NCI-H187 treated with DMSO at 0.1 percent for 48 hours (cell line): ENCODE measurements at regions not wholly inside any gene's neighbourhood (a gene's known extent, or its start where the extent isn't known, plus 50 kb on each side); places are given as distances from the start of the nearest gene placed in this dataset.

Experiments used
- DNase-seq: peaks from one replicate; lab custom pipeline; 2025; lab: John Stamatoyannopoulos, UW

- no peak for DNase-seq
Measured at GRCh38 chr22:22148905-22149304, 95.7 kb upstream of the VPREB1 start.

- no peak for DNase-seq
Measured at GRCh38 chr22:22144858-22145257, 99.7 kb upstream of the VPREB1 start.

- DNase-seq, result no peak
Measured at GRCh38 chr22:22143448-22143847, 101.1 kb upstream of the VPREB1 start.

- DNase-seq, result no peak
Measured at GRCh38 chr22:22142661-22143060, 101.9 kb upstream of the VPREB1 start.

GRCh38 chr22:22141771-22142591 lies 102.6 kb upstream of the VPREB1 start:
- no peak for DNase-seq

- no peak for DNase-seq
Measured at GRCh38 chr22:22141031-22141430, 103.6 kb upstream of the VPREB1 start.

GRCh38 chr22:22139364-22139763 lies 105.2 kb upstream of the VPREB1 start:
- DNase-seq, result no peak

- no peak for DNase-seq
Measured at GRCh38 chr22:22138915-22139314, 105.7 kb upstream of the VPREB1 start.

- no peak for DNase-seq
Measured at GRCh38 chr22:22137891-22138290, 106.7 kb upstream of the VPREB1 start.

GRCh38 chr22:22133910-22134309 lies 110.7 kb upstream of the VPREB1 start:
- DNase-seq, result no peak

- DNase-seq, result no peak
Measured at GRCh38 chr22:22130953-22131608, 113.5 kb upstream of the VPREB1 start.

GRCh38 chr22:22129387-22129786 lies 115.2 kb upstream of the VPREB1 start:
- DNase-seq, result no peak

- DNase-seq, result no peak
Measured at GRCh38 chr22:22128440-22128839, 116.1 kb upstream of the VPREB1 start.

GRCh38 chr22:22127100-22127499 lies 117.5 kb upstream of the VPREB1 start:
- DNase-seq, result no peak

- no peak for DNase-seq
Measured at GRCh38 chr22:22125579-22126468, 118.8 kb upstream of the VPREB1 start.

GRCh38 chr22:22125028-22125578 lies 119.5 kb upstream of the VPREB1 start:
- DNase-seq, result no peak

GRCh38 chr22:22124374-22124773 lies 120.2 kb upstream of the VPREB1 start:
- no peak for DNase-seq

GRCh38 chr22:22123960-22124278 lies 120.7 kb upstream of the VPREB1 start:
- no peak for DNase-seq

GRCh38 chr22:22123118-22123959 lies 121.2 kb upstream of the VPREB1 start:
- DNase-seq, result no peak

GRCh38 chr22:22122348-22123117 lies 122.1 kb upstream of the VPREB1 start:
- no peak for DNase-seq

GRCh38 chr22:22121445-22121844 lies 123.1 kb upstream of the VPREB1 start:
- no peak for DNase-seq
